ENCODE measurements at regions not wholly inside any gene's neighbourhood (a gene's known extent, or its start where the extent isn't known, plus 50 kb on each side); places are given as distances from the start of the nearest gene placed in this dataset.

DNA sequence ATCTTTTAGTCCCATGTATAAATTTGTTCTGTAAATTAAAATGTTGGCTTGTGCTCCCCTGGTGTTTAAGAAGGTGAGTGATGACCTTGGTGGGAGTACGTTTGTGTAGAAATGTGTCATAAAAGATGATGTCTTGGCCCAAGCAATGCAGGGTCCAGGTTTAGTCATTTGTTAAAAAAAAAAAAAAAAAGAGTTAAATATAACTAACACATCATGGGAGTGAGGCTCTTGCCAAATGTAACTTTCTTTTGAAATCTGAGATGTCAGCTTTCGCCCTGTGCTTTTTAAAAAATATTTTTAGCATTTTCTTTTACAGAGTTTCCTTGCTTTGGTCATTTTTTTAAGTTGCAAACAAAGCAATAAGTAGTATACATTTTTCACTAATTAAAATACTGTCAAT, 135.6 kb downstream of the FBXO8 start:
- TF ChIP-seq, protein P1, sequence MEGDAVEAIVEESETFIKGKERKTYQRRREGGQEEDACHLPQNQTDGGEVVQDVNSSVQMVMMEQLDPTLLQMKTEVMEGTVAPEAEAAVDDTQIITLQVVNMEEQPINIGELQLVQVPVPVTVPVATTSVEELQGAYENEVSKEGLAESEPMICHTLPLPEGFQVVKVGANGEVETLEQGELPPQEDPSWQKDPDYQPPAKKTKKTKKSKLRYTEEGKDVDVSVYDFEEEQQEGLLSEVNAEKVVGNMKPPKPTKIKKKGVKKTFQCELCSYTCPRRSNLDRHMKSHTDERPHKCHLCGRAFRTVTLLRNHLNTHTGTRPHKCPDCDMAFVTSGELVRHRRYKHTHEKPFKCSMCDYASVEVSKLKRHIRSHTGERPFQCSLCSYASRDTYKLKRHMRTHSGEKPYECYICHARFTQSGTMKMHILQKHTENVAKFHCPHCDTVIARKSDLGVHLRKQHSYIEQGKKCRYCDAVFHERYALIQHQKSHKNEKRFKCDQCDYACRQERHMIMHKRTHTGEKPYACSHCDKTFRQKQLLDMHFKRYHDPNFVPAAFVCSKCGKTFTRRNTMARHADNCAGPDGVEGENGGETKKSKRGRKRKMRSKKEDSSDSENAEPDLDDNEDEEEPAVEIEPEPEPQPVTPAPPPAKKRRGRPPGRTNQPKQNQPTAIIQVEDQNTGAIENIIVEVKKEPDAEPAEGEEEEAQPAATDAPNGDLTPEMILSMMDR (IDR thresholded peaks at IDR 0.05; ENCODE audit: insufficient read depth, low read depth, low read length) = no peak
- no peak for TF ChIP-seq EZH2 (IDR thresholded peaks at IDR 0.05; ENCODE audit: insufficient read depth, low read length)
